ENCODE measurements at regions not wholly inside any gene's neighbourhood (a gene's known extent, or its start where the extent isn't known, plus 50 kb on each side); places are given as distances from the start of the nearest gene placed in this dataset.

DNA sequence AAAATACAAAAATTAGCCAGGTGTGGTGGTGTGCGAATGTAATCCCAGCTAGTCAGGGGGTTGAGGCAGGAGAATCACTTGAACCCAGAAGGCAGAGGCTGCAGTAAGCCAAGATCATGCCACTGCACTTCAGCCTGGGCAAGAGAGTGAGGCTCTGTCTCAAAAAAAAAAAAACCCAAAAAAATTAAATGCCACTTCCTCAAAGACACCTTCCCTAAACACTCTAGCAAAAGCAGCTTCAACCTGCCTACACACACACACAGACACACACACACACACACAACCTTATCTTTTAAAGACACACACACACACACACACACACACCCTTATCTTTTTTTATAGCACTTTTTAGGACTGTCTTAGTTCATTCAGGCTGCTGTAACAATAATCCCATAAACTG lies 201.7 kb upstream of the PSMD7 start:
- H3K4me3 Mint-ChIP-seq = no peak overlapping the region
- H3K27ac Mint-ChIP-seq = no peak overlapping the region
- H3K36me3 Mint-ChIP-seq (ENCODE audit: low read depth) = no peaks in the 10 kb centered on the region
- DNase-seq = no peak
- no peaks in the 10 kb centered on the region for H3K27me3 Mint-ChIP-seq
- no peaks in the 10 kb centered on the region for H3K9me3 Mint-ChIP-seq
- ATAC-seq = no peak
- no peaks in the 10 kb centered on the region for H3K4me1 Mint-ChIP-seq

DNA sequence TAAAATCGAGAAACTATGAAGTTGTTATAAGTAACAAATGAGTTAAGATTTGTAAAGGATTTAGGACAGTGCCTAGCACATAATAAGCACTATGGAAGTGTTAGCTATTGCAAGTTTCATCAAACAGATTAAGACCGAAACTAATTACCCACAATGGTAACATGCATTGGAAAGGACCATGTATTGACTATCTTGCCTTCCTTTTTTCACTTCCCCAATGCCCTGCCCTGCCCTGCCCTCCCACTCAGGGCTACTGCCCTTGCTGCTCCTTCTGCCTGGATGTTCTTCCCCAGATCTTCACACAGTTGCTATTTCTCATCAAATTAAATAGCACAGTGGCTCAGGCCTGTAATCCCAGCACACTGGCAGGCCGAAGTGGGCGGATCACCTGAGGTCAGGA lies 202.1 kb upstream of the PSMD7 start:
- H3K4me3 Mint-ChIP-seq = no peak overlapping the region
- no peak overlapping the region for H3K27ac Mint-ChIP-seq
- H3K4me1 Mint-ChIP-seq = no peaks in the 10 kb centered on the region
- H3K9me3 Mint-ChIP-seq = no peaks in the 10 kb centered on the region
- H3K27me3 Mint-ChIP-seq = no peaks in the 10 kb centered on the region
- DNase-seq = no peak
- no peaks in the 10 kb centered on the region for H3K36me3 Mint-ChIP-seq (ENCODE audit: low read depth)
- ATAC-seq = no peak

DNA sequence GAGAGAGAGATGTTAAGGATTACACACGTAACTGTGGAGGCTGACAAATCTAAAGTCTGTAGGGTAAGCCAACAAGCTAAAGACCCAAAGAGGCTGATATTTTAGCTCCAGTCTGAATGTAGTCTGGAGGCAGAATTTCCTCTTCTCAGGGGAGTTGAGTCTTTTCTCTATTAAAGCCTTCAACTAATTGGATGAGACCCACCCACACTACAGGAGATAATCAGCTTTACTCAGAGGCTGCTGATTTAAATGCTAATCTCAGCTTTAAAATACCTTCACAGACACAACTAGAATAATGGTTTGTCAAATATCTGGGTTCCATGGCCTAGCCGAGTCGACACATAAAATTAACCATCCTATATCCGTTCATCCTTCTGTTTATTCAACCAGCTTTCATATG lies 204.3 kb upstream of the PSMD7 start:
- Mint-ChIP-seq H3K4me3 (no peak overlapping the region), H3K4me1 (no peaks in the 10 kb centered on the region), H3K27ac (no peak overlapping the region), H3K9me3 (no peaks in the 10 kb centered on the region), H3K36me3 (ENCODE audit: low read depth) (no peaks in the 10 kb centered on the region), H3K27me3 (no peaks in the 10 kb centered on the region)
- ATAC-seq (no peak), DNase-seq (no peak)

DNA sequence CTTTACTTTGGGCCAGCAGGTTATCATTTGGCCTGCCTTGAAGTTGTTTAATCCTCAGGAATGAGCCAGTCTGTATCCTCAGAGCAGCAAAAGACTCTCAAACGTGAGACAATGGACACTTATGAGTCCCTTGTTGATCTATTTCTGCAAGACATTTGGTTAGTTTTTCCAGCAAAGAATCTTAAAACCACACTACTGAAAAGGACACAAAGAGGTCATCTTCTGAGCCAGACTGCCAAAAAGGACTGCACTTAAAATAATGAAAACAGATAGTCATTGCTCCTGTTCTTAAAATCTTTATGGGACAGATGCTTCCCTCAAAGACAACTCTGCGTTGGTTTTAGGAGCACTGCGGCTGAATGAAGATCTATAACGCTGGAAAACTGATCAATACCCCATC lies 205.7 kb upstream of the PSMD7 start:
- Mint-ChIP-seq H3K27me3 (no peaks in the 10 kb centered on the region), H3K9me3 (no peaks in the 10 kb centered on the region)
- no peak for ATAC-seq

DNA sequence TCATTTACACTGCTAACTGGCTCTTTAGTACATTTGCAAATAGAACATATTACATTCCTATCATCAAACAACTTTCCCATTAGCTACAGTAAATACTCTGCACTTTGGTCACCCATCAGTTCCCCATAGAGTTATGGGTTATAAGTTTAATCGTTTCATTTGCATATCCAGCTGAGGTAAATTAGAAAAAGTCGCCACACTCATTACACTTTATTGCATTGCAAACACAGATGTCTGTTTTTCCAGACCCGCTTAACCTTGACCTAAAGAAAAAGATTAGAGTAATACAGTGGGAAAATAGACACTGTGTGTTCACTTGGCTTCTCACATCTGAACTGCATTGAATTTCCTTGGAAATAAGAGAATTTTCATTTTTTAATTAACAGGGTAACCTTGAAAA lies 213.1 kb upstream of the PSMD7 start:
- Mint-ChIP-seq H3K27me3 (no peaks in the 10 kb centered on the region), H3K4me3 (no peak overlapping the region), H3K27ac (no peak overlapping the region), H3K9me3 (no peaks in the 10 kb centered on the region), H3K4me1 (peaks cover 4% of the 10 kb centered on the region), H3K36me3 (ENCODE audit: low read depth) (no peaks in the 10 kb centered on the region)
- DNase-seq (no peak), ATAC-seq (no peak)

More for the DNA sequence above, 205.7 kb upstream of the PSMD7 start:
- Mint-ChIP-seq H3K36me3 (ENCODE audit: low read depth) (no peaks in the 10 kb centered on the region), H3K4me1 (no peaks in the 10 kb centered on the region), H3K27ac (no peak overlapping the region), H3K4me3 (no peak overlapping the region)
- no peak for DNase-seq

DNA sequence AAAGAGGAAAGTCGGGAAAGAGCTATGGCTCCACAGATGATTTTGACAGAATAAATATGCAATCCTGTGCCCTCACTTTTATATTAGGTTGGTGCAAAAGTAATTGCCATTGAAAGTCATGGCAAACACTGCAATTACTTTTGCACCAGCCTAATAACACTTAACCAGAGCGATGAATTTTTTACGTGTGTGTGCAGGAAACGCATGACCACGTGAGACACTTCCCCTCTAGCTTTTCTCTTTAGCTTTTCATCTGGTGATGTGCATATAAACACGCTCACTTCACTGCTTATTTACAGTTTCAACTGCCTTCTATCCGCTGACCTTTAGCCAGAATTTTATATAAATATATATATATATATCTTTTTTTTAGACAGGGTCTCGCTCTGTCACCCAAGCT lies 216.3 kb upstream of the PSMD7 start:
- ATAC-seq (no peak), DNase-seq (no peak)
- peaks cover 7% of the 10 kb centered on the region for H3K9me3 Mint-ChIP-seq
- peaks cover 4% of the 10 kb centered on the region for H3K4me1 Mint-ChIP-seq
- no peaks in the 10 kb centered on the region for H3K36me3 Mint-ChIP-seq (ENCODE audit: low read depth)
- H3K4me3 Mint-ChIP-seq = no peak overlapping the region
- H3K27me3 Mint-ChIP-seq = no peaks in the 10 kb centered on the region
- H3K27ac Mint-ChIP-seq = no peak overlapping the region

DNA sequence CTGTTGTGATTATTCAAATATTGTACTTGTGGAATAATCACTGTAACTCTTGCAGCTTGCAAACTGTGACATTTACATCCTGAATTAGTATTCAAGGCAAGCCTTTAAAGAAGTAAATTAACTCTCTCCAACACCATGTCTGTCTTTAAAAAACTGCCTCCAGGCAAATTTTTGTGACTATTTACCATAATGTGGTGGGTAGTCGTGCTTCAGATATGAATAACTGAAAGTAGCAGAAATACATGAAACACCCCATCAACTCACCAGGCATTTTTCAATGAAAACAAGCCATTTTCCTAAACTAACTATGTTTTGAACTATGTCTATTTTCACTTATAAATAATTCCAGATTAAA lies 217.4 kb upstream of the PSMD7 start:
- peaks cover 7% of the 10 kb centered on the region for H3K9me3 Mint-ChIP-seq
- H3K36me3 Mint-ChIP-seq (ENCODE audit: low read depth) = no peaks in the 10 kb centered on the region
- no peak for DNase-seq
- no peak overlapping the region for H3K27ac Mint-ChIP-seq
- no peak for ATAC-seq
- peaks cover 4% of the 10 kb centered on the region for H3K4me1 Mint-ChIP-seq
- no peaks in the 10 kb centered on the region for H3K27me3 Mint-ChIP-seq
- H3K4me3 Mint-ChIP-seq = no peak overlapping the region

DNA sequence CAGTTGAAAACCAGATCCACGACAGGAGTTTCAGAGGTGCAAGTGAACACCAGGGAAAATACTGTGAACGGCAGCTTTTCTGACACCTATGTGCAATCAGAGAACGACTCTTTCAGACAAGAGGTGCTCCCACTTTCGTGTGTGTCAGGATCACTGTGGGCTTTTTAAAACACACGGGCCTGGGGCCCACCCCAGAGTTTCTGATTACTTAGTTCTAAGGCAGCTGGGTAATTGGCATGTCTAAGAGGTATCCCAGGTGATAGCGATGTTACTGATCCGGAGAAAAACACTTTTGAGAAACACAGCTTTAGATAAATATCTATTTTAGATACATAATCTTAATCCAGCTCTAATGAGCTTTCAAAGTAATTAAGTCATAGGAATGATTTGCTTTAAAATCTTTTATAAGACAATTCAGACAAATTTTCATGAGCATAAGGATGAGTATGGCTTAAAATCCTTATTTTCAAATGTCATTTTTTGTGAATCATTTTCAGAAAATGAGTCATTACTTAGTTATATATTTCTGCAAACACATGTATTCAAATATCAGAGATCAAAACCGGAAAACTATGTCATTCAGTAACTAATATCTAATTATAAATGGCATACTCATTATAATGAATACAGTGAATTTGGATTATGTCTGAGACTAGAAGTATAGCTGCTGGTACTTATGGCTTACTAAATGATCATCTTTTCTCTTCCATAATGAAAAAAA lies 217.9 kb upstream of the PSMD7 start:
- Mint-ChIP-seq H3K36me3 (ENCODE audit: low read depth) (no peaks in the 10 kb centered on the region), H3K9me3 (peaks cover 7% of the 10 kb centered on the region), H3K27ac (no peak overlapping the region), H3K4me1 (peaks cover 4% of the 10 kb centered on the region), H3K27me3 (no peaks in the 10 kb centered on the region), H3K4me3 (no peak overlapping the region)
- no peak for ATAC-seq
- DNase-seq = no peak

DNA sequence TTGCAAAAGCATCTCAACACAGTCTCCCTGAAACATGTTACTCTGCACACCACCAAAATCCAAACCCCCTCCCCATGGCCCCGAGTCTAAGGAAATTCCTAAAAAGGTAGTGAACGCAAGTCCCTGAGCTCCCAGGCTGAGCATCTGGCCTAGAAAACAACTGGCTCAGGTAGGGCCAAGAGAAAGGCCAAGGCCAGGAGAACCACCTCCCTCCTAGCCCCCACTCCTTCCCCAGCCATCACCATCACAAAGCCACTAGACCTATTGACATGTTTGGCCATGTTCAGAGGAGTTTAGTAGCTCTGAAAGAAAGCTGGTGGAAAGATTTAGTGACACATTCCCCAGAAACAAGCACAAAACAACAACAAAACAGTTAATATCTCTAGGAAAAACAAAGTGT lies 220.0 kb upstream of the PSMD7 start:
- Mint-ChIP-seq H3K36me3 (ENCODE audit: low read depth) (no peaks in the 10 kb centered on the region), H3K9me3 (peaks cover 7% of the 10 kb centered on the region), H3K27me3 (no peaks in the 10 kb centered on the region), H3K4me3 (no peak overlapping the region), H3K27ac (no peak overlapping the region), H3K4me1 (peaks cover 4% of the 10 kb centered on the region)
- DNase-seq = no peak
- no peak for ATAC-seq

DNA sequence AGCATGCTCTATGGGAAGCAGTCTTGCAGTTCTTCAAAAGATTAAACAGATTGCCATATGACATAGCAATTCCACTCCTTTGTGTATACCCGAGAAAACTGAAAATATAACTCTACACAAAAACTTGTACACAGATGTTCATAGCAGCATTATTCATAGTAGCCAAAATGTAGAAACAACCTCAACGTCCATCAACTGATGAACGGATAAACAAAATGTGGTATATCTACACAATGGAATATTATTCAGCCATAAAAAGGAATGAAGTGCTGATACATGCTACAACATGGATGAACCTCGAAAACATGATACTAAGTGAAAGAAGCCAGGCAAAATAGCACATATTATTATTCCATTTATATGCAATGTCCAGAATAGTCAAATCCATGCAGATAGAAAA lies 221.2 kb upstream of the PSMD7 start:
- Mint-ChIP-seq H3K36me3 (ENCODE audit: low read depth) (no peaks in the 10 kb centered on the region), H3K27me3 (no peaks in the 10 kb centered on the region), H3K27ac (no peak overlapping the region), H3K4me3 (no peak overlapping the region), H3K4me1 (peaks cover 4% of the 10 kb centered on the region), H3K9me3 (peaks cover 7% of the 10 kb centered on the region)
- no peak for ATAC-seq
- no peak for DNase-seq

DNA sequence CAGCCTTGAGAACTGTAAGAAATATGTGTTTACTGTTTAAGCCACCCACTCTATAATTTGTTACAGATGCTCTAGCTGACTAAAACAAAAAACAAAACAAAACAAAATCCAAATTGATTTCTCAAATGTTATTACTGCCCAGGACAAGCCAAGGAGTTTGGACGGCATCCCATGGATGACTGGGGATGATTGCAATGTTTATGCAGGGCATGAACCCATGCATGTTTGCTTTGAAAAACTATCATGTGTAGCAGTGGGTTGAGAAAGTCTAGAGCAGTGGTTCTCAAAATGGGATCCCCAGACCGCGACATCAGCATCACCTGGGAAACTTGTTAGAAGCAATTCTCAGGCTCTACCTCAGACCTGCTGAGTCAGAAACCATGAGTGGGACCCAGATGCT lies 223.2 kb upstream of the PSMD7 start:
- H3K27ac Mint-ChIP-seq = no peak overlapping the region
- no peak for ATAC-seq
- H3K4me3 Mint-ChIP-seq = no peak overlapping the region
- H3K27me3 Mint-ChIP-seq = no peaks in the 10 kb centered on the region
- DNase-seq = no peak
- peaks cover 7% of the 10 kb centered on the region for H3K9me3 Mint-ChIP-seq
- no peaks in the 10 kb centered on the region for H3K4me1 Mint-ChIP-seq
- H3K36me3 Mint-ChIP-seq (ENCODE audit: low read depth) = no peaks in the 10 kb centered on the region

DNA sequence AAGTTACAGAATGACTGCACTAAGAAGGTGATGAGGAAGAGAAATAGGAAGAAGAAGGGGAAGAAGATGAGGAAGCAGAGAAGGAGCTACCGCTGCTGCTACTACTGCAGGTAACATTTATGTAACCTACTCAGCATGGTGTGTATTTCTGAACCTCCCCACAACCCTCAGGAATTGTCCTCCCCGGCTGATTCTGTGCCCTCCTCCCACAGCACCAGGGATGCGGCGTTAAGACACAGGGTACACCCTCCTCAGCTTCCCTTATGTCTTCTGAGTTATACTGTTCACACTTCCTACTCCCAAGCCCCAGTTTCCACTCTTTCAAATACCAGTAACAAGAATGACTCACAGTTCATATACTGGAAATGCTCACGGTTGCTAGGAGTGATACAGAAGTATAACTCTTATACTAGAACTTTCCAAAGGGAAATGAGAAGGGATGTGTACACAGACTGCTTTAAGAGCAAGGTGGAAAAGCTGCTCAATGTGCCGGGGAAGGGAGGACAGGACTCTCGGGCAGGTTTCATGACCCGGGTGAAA lies 224.5 kb upstream of the PSMD7 start:
- H3K27me3 Mint-ChIP-seq = no peaks in the 10 kb centered on the region
- H3K4me3 Mint-ChIP-seq = no peak overlapping the region
- no peak for ATAC-seq
- H3K4me1 Mint-ChIP-seq = no peaks in the 10 kb centered on the region
- no peak overlapping the region for H3K27ac Mint-ChIP-seq
- no peaks in the 10 kb centered on the region for H3K36me3 Mint-ChIP-seq (ENCODE audit: low read depth)
- peaks cover 7% of the 10 kb centered on the region for H3K9me3 Mint-ChIP-seq
- DNase-seq = no peak

DNA sequence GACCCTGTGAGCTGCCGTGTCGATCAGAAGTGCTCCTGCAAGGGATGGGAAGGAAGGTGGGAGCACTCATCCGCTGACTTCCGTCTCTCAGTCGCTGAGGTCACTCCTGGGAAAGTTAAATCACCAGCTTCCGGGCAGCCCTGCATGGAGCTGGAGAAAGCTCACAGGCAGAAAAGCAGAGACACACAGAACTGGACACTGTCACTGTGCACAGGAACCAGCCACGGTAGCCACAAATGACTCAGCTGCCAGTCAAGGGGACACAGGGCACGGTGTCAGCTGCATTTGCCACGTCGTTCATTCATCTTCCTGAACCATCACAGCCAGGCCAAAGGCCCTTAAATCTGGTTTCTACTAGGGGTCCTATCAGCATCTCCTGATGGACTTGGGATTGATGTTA lies 226.4 kb upstream of the PSMD7 start:
- Mint-ChIP-seq H3K9me3 (no peaks in the 10 kb centered on the region), H3K27ac (no peak overlapping the region), H3K27me3 (no peaks in the 10 kb centered on the region), H3K4me3 (no peak overlapping the region), H3K4me1 (no peaks in the 10 kb centered on the region), H3K36me3 (ENCODE audit: low read depth) (no peaks in the 10 kb centered on the region)
- no peak for ATAC-seq
- no peak for DNase-seq

DNA sequence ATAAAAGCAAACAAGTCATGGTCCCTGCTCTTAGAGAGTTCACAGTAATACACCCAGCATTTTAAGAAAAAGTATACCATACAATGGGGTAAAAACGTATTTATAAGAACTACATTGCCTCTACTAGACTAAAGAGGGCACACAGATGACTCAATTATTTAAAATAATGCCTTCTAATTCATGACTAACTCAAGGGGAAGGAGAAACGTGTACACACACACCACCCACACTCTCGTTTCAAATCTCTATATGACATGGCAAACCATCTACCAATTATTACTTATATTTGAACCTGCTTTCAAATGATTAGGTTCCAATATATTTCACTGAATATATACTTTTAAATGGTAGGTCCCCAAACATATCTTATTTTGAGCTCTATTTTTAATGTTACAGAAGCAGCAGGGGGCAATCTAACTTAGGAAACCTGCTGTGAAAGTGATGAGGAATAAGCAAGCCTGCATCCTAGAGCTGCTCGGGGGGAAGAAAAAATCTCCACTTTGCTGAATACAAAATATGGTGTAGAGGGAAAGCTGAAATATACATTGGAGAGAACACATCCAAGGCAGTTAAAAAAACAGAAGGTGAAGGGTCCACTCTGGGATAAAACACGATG lies 232.4 kb upstream of the PSMD7 start:
- H3K4me3 Mint-ChIP-seq = no peak overlapping the region
- no peaks in the 10 kb centered on the region for H3K4me1 Mint-ChIP-seq
- H3K27me3 Mint-ChIP-seq = no peaks in the 10 kb centered on the region
- H3K36me3 Mint-ChIP-seq (ENCODE audit: low read depth) = no peaks in the 10 kb centered on the region
- ATAC-seq = no peak
- no peak overlapping the region for H3K27ac Mint-ChIP-seq
- DNase-seq = no peak
- no peaks in the 10 kb centered on the region for H3K9me3 Mint-ChIP-seq

DNA sequence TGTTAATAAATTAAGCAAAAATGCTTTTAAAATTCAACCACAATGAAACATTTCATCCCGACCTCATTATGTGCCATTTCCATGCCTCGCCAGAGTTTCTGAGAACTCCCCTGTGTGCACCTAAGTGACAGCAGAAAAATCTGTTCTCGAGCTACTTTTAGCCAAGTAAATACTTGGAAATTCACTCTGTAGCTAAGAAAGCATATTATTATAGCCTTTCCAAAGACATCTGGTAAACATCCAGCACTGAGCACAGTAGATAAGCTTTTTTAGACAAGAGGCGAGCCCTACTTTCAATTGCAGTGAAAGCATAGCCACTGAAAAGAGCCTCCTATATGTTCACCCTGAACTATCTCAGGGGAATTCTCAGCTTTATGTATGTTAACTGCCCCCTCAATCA lies 242.8 kb upstream of the PSMD7 start:
- no peak for ATAC-seq
- no peak overlapping the region for H3K27ac Mint-ChIP-seq
- no peaks in the 10 kb centered on the region for H3K4me1 Mint-ChIP-seq

More for the DNA sequence above, 242.8 kb upstream of the PSMD7 start:
- Mint-ChIP-seq H3K9me3 (peaks cover 16% of the 10 kb centered on the region), H3K27me3 (no peaks in the 10 kb centered on the region), H3K36me3 (ENCODE audit: low read depth) (no peaks in the 10 kb centered on the region), H3K4me3 (no peak overlapping the region)
- no peak for DNase-seq
